Stomach (tissue), 8 donors: ENCODE measurements at regions not wholly inside any gene's neighbourhood (a gene's known extent, or its start where the extent isn't known, plus 50 kb on each side); places are given as distances from the start of the nearest gene placed in this dataset.

Experiments used
- DNase-seq, 2 donors: peaks; one replicate each; pipeline versions ENCODE4 v3.0.0 to v3.0.0-alpha.2; 2013 to 2019
- H3K27ac ChIP-seq, 5 donors: fragments of 200-600 bp in 4 of 5; sonication (generic) in 4 of 5; one replicate each; pipeline ENCODE4 v1.5.1; 2013 to 2019; ENCODE audit warnings: mild to moderate bottlenecking in 1 of 5, moderate library complexity in 1 of 5
- H3K27me3 ChIP-seq, 3 donors: fragments of 200-600 bp; sonication (generic); one replicate each; pipeline ENCODE4 v1.5.1; 2017 to 2019; ENCODE audit warnings: mixed run types in 1 of 3
- H3K36me3 ChIP-seq, 4 donors: fragments of 200-600 bp; sonication (generic); 1 replicate in 3 of 4; 2 replicates in 1 of 4; pipeline ENCODE4 v1.5.1; 2016 to 2019
- H3K4me1 ChIP-seq, 4 donors: fragments of 200-600 bp; sonication (generic); one replicate each; pipeline ENCODE4 v1.5.1; 2016 to 2019
- H3K4me3 ChIP-seq, 4 donors: fragments of 200-600 bp; sonication (generic) in 3 of 4; one replicate each; pipeline ENCODE4 v1.5.1; 2016 to 2019; ENCODE audit warnings: mild to moderate bottlenecking in 1 of 4
- H3K9me3 ChIP-seq, 4 donors: fragments of 200-600 bp; sonication (generic); one replicate each; pipeline ENCODE4 v1.5.1; 2016 to 2019
- CTCF ChIP-seq, 7 experiments: fragments of 450-650 bp in 4 of 7; fragments of 200-600 bp in 3 of 7; sonication (generic) in 3 of 7; IDR thresholded peaks; one replicate each; pipeline ENCODE4 v1.5.1; 2016 to 2019; ENCODE audit warnings: antibody characterized with exemption in 7 of 7, control low read depth in 2 of 7, mild to moderate bottlenecking in 1 of 7
- EP300 ChIP-seq: sonication (generic); formaldehyde crosslinking; IDR thresholded peaks from one replicate; pipeline ENCODE4 v1.6.1; 2017; ENCODE audit warnings: antibody characterized with exemption
- POLR2A ChIP-seq, 4 donors: fragments of 450-650 bp; IDR thresholded peaks; one replicate each; pipeline ENCODE4 v1.6.1; 2016; ENCODE audit warnings: antibody characterized with exemption in 4 of 4, control low read depth in 2 of 4, mild to moderate bottlenecking in 1 of 4, moderate library complexity in 1 of 4
- POLR2AphosphoS5 ChIP-seq, 3 donors: sonication (generic); formaldehyde crosslinking; IDR thresholded peaks; one replicate each; pipeline ENCODE4 v1.6.1; 2016; ENCODE audit warnings: antibody characterized with exemption in 3 of 3
- WGBS, 5 donors: extraction: QIAGEN DNeasy Blood & Tissue Kit in 3 of 5; methylation state at CpG; one replicate each; pipeline versions ENCODE4 v1.1.5 to v1.1.7; 2013 to 2018; 5-methylcytosine and 5-hydroxymethylcytosine counted together
- intact Hi-C: fragments of 100-400 bp; cut with DNase I; formaldehyde crosslinking; loops from one replicate; pipeline ENCODE4 v1.15.1; 2023; ENCODE audit warnings: low total_unique reads
- donor health status: healthy with polysubstance abuse.
- donor health status: Bipolar disorder and iron deficiency.
- donor health status: healthy.

GRCh38 chr1:59185163-59185860 is 111.6 kb upstream of the FGGY start:
- Histone ChIP-seq H3K36me3 (no peaks in the 10 kb centered on the region), H3K27ac (no peak overlapping the region), H3K27me3 (no peaks in the 10 kb centered on the region), H3K4me3 (no peak overlapping the region), H3K9me3 (no peaks in the 10 kb centered on the region), H3K4me1 (peaks cover 0 to 12% (median 3%) of the 10 kb centered on the region in 4 donors)
- intact Hi-C loops: no loop called here
- no peak for TF ChIP-seq POLR2A (IDR thresholded peaks at IDR 0.05)
- TF ChIP-seq POLR2AphosphoS5 (IDR thresholded peaks at IDR 0.05): no peak
- no peak for TF ChIP-seq CTCF (IDR thresholded peaks at IDR 0.05)
- no peak for TF ChIP-seq EP300
- no peak for DNase-seq
- WGBS, 5 donors: 93 to 100% (median 95%) methylated on average over 4 of the region's 4 CpGs

GRCh38 chr1:59186656-59187055 is 110.2 kb upstream of the FGGY start:
- intact Hi-C loops: no loop called here
- TF ChIP-seq CTCF (IDR thresholded peaks at IDR 0.05) (no peak), EP300 (no peak), POLR2A (IDR thresholded peaks at IDR 0.05) (no peak), POLR2AphosphoS5 (IDR thresholded peaks at IDR 0.05) (no peak)
- Histone ChIP-seq H3K36me3 (no peaks in the 10 kb centered on the region), H3K27ac (no peak overlapping the region), H3K9me3 (peaks cover 0 to 5% (median 0%) of the 10 kb centered on the region in 4 donors), H3K27me3 (no peaks in the 10 kb centered on the region), H3K4me1 (no peaks in the 10 kb centered on the region), H3K4me3 (no peak overlapping the region)
- 65 to 82% (median 73%) methylated on average over 3 of the region's 3 CpGs for WGBS, 5 donors
- peak in 1 of 2 donors; percentile 44 for DNase-seq

GRCh38 chr1:59188413-59189213 is 108.3 kb upstream of the FGGY start:
- intact Hi-C loops: no loop called here
- H3K9me3 ChIP-seq: peaks cover 0 to 11% (median 0%) of the 10 kb centered on the region in 4 donors
- H3K4me3 ChIP-seq: no peak overlapping the region
- no peaks in the 10 kb centered on the region for H3K27me3 ChIP-seq
- H3K4me1 ChIP-seq: no peaks in the 10 kb centered on the region
- peak overlapping the region in 1 of 5 donors; percentile 8 for H3K27ac ChIP-seq
- TF ChIP-seq POLR2A (IDR thresholded peaks at IDR 0.05) (no peak), CTCF (IDR thresholded peaks at IDR 0.05) (no peak), EP300 (no peak), POLR2AphosphoS5 (IDR thresholded peaks at IDR 0.05) (no peak)
- 54 to 78% (median 75%) methylated on average over 2 of the region's 2 CpGs for WGBS, 5 donors
- no peaks in the 10 kb centered on the region for H3K36me3 ChIP-seq
- DNase-seq: no peak

GRCh38 chr1:59193443-59194093 is 103.3 kb upstream of the FGGY start:
- intact Hi-C loops: no loop called here
- peaks cover 0 to 5% (median 2%) of the 10 kb centered on the region in 4 donors for H3K4me1 ChIP-seq

More at GRCh38 chr1:59193443-59194093, 103.3 kb upstream of the FGGY start:
- peaks cover 0 to 11% (median 0%) of the 10 kb centered on the region in 4 donors for H3K9me3 ChIP-seq
- no peak for DNase-seq
- no peaks in the 10 kb centered on the region for H3K27me3 ChIP-seq
- H3K36me3 ChIP-seq: no peaks in the 10 kb centered on the region
- H3K4me3 ChIP-seq: no peak overlapping the region
- H3K27ac ChIP-seq: no peak overlapping the region
- TF ChIP-seq CTCF (IDR thresholded peaks at IDR 0.05): no peak
- no peak for TF ChIP-seq EP300
- TF ChIP-seq POLR2AphosphoS5 (IDR thresholded peaks at IDR 0.05): no peak
- TF ChIP-seq POLR2A (IDR thresholded peaks at IDR 0.05): no peak
- 54 to 66% (median 60%) methylated on average over 4 of the region's 4 CpGs for WGBS, 5 donors
